ENCODE measurements at regions not wholly inside any gene's neighbourhood (a gene's known extent, or its start where the extent isn't known, plus 50 kb on each side); places are given as distances from the start of the nearest gene placed in this dataset.

DNA sequence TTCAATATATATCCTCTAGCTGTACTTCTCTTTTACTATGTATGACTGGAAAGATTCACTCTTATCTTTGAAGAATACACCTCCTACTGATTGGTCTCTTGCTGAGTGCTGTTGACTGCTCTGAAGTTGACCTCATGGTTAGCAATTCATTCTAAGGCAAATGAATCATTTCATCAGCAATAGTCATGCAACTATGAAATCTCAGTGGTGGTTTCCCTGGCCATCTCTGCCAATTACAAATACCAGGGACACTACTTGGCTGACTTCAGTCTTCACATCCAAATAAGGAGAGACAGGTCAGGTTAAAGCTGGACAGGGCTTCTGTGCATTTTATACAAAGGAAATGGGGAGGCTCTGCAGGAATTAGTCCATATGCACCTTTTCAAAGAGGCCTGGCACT, 333.5 kb upstream of the ACTBL2 start:
- no peak for ATAC-seq (ENCODE audit: insufficient read depth, low read depth)
- Histone ChIP-seq H3K4me3 (ENCODE audit: low read depth in 1 of 2, low read length in 2 of 2) (no peak overlapping the region), H3K79me2 (ENCODE audit: insufficient read depth, low read length) (no peaks in the 10 kb centered on the region), H3K4me2 (ENCODE audit: insufficient read depth, low read length) (no peak overlapping the region), H4K20me1 (ENCODE audit: insufficient read depth, low read length) (no peaks in the 10 kb centered on the region), H3K36me3 (ENCODE audit: insufficient read depth, low read length) (no peaks in the 10 kb centered on the region), H3K4me1 (ENCODE audit: insufficient read depth, low read length) (no peaks in the 10 kb centered on the region), H3K27me3 (ENCODE audit: insufficient read depth, low read length, poor library complexity) (no peaks in the 10 kb centered on the region), H3K9ac (ENCODE audit: low read depth, low read length) (no peak overlapping the region), H3K27ac (ENCODE audit: low read length) (no peak overlapping the region), H3K9me3 (ENCODE audit: insufficient read depth, low read length, severe bottlenecking) (no peaks in the 10 kb centered on the region), H2AFZ (ENCODE audit: low read depth, low read length) (no peak overlapping the region)
- TF ChIP-seq, protein P1, sequence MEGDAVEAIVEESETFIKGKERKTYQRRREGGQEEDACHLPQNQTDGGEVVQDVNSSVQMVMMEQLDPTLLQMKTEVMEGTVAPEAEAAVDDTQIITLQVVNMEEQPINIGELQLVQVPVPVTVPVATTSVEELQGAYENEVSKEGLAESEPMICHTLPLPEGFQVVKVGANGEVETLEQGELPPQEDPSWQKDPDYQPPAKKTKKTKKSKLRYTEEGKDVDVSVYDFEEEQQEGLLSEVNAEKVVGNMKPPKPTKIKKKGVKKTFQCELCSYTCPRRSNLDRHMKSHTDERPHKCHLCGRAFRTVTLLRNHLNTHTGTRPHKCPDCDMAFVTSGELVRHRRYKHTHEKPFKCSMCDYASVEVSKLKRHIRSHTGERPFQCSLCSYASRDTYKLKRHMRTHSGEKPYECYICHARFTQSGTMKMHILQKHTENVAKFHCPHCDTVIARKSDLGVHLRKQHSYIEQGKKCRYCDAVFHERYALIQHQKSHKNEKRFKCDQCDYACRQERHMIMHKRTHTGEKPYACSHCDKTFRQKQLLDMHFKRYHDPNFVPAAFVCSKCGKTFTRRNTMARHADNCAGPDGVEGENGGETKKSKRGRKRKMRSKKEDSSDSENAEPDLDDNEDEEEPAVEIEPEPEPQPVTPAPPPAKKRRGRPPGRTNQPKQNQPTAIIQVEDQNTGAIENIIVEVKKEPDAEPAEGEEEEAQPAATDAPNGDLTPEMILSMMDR (IDR thresholded peaks at IDR 0.05; ENCODE audit: borderline replicate concordance, extremely low read depth, low read length, poor library complexity, severe bottlenecking), result no peak
- TF ChIP-seq EZH2 (IDR thresholded peaks at IDR 0.05; ENCODE audit: borderline replicate concordance, low read depth, low read length, severe bottlenecking), result no peak
- DNase-seq, result no peak

DNA sequence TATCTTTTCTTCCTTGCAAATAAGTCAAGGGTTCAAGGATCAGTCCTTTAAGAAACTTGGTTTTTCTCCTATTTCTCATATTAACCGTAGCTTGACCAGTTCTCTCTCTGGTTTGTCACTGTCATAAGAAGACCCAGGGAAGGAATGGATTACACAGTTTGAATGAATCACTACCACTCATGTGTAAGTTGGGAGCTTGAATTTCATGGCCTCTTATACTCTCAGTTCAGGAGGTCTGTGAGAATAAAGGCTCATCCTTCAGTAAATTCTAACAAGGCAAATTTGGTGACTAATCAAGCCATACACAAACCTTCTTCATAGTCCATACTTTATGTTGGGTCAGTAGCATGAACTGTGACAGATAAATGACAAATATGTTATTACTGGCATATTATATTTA, 323.1 kb upstream of the ACTBL2 start:
- no peak overlapping the region for H3K27ac ChIP-seq (ENCODE audit: low read length)
- no peaks in the 10 kb centered on the region for H3K4me1 ChIP-seq (ENCODE audit: insufficient read depth, low read length)
- no peaks in the 10 kb centered on the region for H4K20me1 ChIP-seq (ENCODE audit: insufficient read depth, low read length)
- H2AFZ ChIP-seq (ENCODE audit: low read depth, low read length), result no peak overlapping the region
- no peaks in the 10 kb centered on the region for H3K9me3 ChIP-seq (ENCODE audit: insufficient read depth, low read length, severe bottlenecking)
- H3K79me2 ChIP-seq (ENCODE audit: insufficient read depth, low read length), result no peaks in the 10 kb centered on the region
- H3K4me3 ChIP-seq (ENCODE audit: low read depth in 1 of 2, low read length in 2 of 2), result no peak overlapping the region
- no peak for TF ChIP-seq EZH2 (IDR thresholded peaks at IDR 0.05; ENCODE audit: borderline replicate concordance, low read depth, low read length, severe bottlenecking)
- TF ChIP-seq, protein P1 (IDR thresholded peaks at IDR 0.05; ENCODE audit: borderline replicate concordance, extremely low read depth, low read length, poor library complexity, severe bottlenecking), result no peak
- no peak overlapping the region for H3K9ac ChIP-seq (ENCODE audit: low read depth, low read length)
- H3K27me3 ChIP-seq (ENCODE audit: insufficient read depth, low read length, poor library complexity), result peaks cover 7% of the 10 kb centered on the region
- no peak for ATAC-seq (ENCODE audit: insufficient read depth, low read depth)
- no peak overlapping the region for H3K4me2 ChIP-seq (ENCODE audit: insufficient read depth, low read length)
- H3K36me3 ChIP-seq (ENCODE audit: insufficient read depth, low read length), result no peaks in the 10 kb centered on the region
- DNase-seq, result no peak

DNA sequence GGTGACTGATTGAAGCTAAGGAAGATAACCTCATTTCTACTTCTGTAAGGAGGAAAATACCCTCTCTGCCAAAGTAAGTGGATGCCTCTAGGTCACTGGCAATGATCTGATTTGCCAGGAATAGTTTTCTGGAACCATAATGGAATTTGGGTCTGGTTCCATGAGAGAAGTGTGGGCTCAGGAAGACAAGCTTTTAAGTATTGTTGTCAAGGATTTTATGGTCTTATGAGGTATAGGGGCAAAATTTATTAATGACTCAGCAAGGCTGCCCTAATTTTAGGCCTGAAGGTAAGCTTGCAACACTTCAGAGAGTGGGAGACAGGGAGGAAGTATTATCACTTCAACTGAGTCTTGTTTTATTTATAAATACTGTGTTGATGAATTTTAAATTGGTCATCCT, 322.6 kb upstream of the ACTBL2 start:
- Histone ChIP-seq H3K4me2 (ENCODE audit: insufficient read depth, low read length) (no peak overlapping the region), H3K36me3 (ENCODE audit: insufficient read depth, low read length) (no peaks in the 10 kb centered on the region), H3K9ac (ENCODE audit: low read depth, low read length) (no peak overlapping the region), H2AFZ (ENCODE audit: low read depth, low read length) (no peak overlapping the region), H3K79me2 (ENCODE audit: insufficient read depth, low read length) (no peaks in the 10 kb centered on the region), H3K27ac (ENCODE audit: low read length) (no peak overlapping the region), H3K4me1 (ENCODE audit: insufficient read depth, low read length) (no peaks in the 10 kb centered on the region), H3K9me3 (ENCODE audit: insufficient read depth, low read length, severe bottlenecking) (no peaks in the 10 kb centered on the region), H3K4me3 (ENCODE audit: low read depth in 1 of 2, low read length in 2 of 2) (no peak overlapping the region), H4K20me1 (ENCODE audit: insufficient read depth, low read length) (no peaks in the 10 kb centered on the region), H3K27me3 (ENCODE audit: insufficient read depth, low read length, poor library complexity) (peaks cover 7% of the 10 kb centered on the region)
- DNase-seq (no peak), ATAC-seq (ENCODE audit: insufficient read depth, low read depth) (no peak)
- TF ChIP-seq, protein P1 (IDR thresholded peaks at IDR 0.05; ENCODE audit: borderline replicate concordance, extremely low read depth, low read length, poor library complexity, severe bottlenecking), result no peak

DNA sequence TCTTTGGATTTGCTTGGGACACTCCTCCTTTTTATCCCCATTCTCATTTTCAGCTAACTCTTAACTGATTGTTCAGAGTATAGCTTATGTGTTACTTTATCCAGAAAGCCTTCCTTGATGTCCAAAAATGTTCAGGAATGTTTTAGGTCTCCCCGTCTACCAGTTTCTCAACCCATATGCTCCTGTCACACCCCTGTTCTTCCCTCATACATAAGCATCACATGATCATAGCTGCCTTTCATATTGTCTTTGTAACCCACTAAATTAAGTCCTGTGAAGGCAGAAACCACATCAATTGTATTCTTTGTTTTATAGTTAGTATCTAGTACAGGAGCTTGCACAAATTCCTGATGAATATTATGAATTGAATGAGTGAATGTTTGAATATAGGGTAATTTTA, 321.9 kb upstream of the ACTBL2 start:
- Histone ChIP-seq H3K27me3 (ENCODE audit: insufficient read depth, low read length, poor library complexity) (peaks cover 7% of the 10 kb centered on the region), H3K9me3 (ENCODE audit: insufficient read depth, low read length, severe bottlenecking) (no peaks in the 10 kb centered on the region), H4K20me1 (ENCODE audit: insufficient read depth, low read length) (no peaks in the 10 kb centered on the region), H3K9ac (ENCODE audit: low read depth, low read length) (no peak overlapping the region), H3K4me1 (ENCODE audit: insufficient read depth, low read length) (no peaks in the 10 kb centered on the region), H3K36me3 (ENCODE audit: insufficient read depth, low read length) (no peaks in the 10 kb centered on the region), H3K4me2 (ENCODE audit: insufficient read depth, low read length) (no peak overlapping the region), H3K79me2 (ENCODE audit: insufficient read depth, low read length) (no peaks in the 10 kb centered on the region), H2AFZ (ENCODE audit: low read depth, low read length) (no peak overlapping the region), H3K27ac (ENCODE audit: low read length) (no peak overlapping the region), H3K4me3 (ENCODE audit: low read depth in 1 of 2, low read length in 2 of 2) (no peak overlapping the region)
- TF ChIP-seq EZH2 (IDR thresholded peaks at IDR 0.05; ENCODE audit: borderline replicate concordance, low read depth, low read length, severe bottlenecking), result no peak
- TF ChIP-seq, protein P1 (IDR thresholded peaks at IDR 0.05; ENCODE audit: borderline replicate concordance, extremely low read depth, low read length, poor library complexity, severe bottlenecking), result no peak
- DNase-seq, result no peak
- ATAC-seq (ENCODE audit: insufficient read depth, low read depth), result no peak
